ENCODE measurements at regions not wholly inside any gene's neighbourhood (a gene's known extent, or its start where the extent isn't known, plus 50 kb on each side); places are given as distances from the start of the nearest gene placed in this dataset.

DNA sequence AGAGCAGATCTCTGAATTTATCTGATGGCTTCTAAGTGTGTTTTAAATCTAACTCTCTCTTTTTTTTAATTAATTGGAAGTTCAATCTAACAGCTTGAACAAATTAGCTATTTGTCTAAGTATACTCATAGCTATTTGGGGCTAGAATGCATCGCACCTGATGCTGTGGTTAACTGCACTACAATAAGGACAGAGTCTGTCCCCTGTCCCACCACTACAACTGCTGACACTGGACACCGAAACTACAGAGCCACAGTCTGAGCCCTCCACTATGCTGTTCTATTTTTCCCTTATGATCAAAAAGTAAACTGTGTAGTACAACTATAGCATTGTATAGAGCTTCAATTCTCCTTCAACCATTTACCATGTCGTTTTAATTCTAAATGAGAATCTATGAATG, 89.4 kb upstream of the AHR start:
- Mint-ChIP-seq H3K36me3 (ENCODE audit: insufficient read depth, unreplicated experiment) (no peaks in the 10 kb centered on the region), H3K4me3 (ENCODE audit: unreplicated experiment) (no peak overlapping the region), H3K27me3 (ENCODE audit: insufficient read depth, unreplicated experiment) (no peaks in the 10 kb centered on the region), H3K9me3 (ENCODE audit: unreplicated experiment) (no peaks in the 10 kb centered on the region), H3K27ac (ENCODE audit: low read depth, unreplicated experiment) (no peak overlapping the region), H3K4me1 (ENCODE audit: insufficient read depth, unreplicated experiment) (peaks cover 6% of the 10 kb centered on the region)
- no peak for DNase-seq (ENCODE audit: unreplicated experiment)
- BruUV-seq (replicated peaks) = no TSS peak
- TF ChIP-seq, protein P1, sequence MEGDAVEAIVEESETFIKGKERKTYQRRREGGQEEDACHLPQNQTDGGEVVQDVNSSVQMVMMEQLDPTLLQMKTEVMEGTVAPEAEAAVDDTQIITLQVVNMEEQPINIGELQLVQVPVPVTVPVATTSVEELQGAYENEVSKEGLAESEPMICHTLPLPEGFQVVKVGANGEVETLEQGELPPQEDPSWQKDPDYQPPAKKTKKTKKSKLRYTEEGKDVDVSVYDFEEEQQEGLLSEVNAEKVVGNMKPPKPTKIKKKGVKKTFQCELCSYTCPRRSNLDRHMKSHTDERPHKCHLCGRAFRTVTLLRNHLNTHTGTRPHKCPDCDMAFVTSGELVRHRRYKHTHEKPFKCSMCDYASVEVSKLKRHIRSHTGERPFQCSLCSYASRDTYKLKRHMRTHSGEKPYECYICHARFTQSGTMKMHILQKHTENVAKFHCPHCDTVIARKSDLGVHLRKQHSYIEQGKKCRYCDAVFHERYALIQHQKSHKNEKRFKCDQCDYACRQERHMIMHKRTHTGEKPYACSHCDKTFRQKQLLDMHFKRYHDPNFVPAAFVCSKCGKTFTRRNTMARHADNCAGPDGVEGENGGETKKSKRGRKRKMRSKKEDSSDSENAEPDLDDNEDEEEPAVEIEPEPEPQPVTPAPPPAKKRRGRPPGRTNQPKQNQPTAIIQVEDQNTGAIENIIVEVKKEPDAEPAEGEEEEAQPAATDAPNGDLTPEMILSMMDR (IDR thresholded peaks at IDR 0.05; ENCODE audit: unreplicated experiment) = no peak
- POLR2A ChIA-PET = no interaction called here
- intact Hi-C loops (cut with micrococcal nuclease) = no loop called here
- CTCF ChIA-PET = interaction anchor here (0.6 to 0.9 kb wide), 4 partner anchors 18 to 178 kb away, joined by 3 read pairs; no protein-coding TSS in a partner anchor

DNA sequence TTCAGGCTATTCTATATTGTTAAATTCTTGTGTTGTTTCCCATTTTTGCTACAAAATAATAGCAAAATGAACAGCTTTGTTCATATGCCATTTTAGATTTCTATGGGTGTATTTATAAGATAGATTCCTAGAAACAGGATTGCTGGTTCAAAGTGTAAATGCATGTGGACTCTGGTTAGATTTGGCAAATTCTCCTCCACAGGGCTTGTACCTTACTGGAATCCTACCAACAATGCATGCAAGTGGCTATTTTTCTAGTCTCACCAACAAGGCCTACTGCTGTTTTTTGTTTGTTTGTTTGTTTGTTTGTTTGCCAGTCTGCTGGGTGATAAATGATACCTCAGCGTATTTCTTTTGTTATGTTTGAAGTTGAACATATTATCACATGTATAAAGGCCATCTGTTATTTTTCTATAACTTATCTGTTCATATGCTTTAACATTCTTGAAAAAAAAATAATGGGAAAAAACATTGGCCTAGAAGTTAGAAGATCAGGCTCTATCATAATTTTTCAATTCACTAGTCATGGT, 87.1 kb upstream of the AHR start:
- TF ChIP-seq, protein P1 (IDR thresholded peaks at IDR 0.05; ENCODE audit: unreplicated experiment) = no peak
- intact Hi-C loops (cut with micrococcal nuclease) = no loop called here

DNA sequence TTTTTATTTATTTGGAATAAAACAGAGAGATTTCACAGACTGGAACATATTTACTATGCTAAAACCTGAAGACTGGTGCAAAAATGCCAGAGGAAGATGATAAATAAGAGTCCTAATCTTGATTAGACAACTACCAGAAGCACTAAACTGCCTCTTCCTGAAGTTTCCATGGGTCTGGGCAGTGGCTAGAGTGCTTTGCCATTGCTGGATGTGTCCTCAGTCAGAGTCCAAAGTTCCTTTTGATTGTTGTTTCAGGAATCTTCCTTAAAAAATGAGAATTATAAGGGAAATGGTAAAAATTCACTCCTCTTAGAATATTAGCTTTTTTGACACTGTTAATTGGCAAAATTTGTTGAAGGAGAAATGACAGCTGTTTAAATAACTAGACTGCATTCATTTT, 86.3 kb upstream of the AHR start:
- H3K4me1 Mint-ChIP-seq (ENCODE audit: insufficient read depth, unreplicated experiment) = peaks cover 1% of the 10 kb centered on the region
- intact Hi-C loops (cut with micrococcal nuclease) = no loop called here
- H3K27me3 Mint-ChIP-seq (ENCODE audit: insufficient read depth, unreplicated experiment) = no peaks in the 10 kb centered on the region
- POLR2A ChIA-PET = interaction anchor here (0.6 kb wide), 1 partner anchor 16 kb away, joined by 3 read pairs; no protein-coding TSS in a partner anchor
- CTCF ChIA-PET = interaction anchor here (1.0 kb wide), 1 partner anchor 228 kb away, joined by 3 read pairs; no protein-coding TSS in a partner anchor
- BruUV-seq (replicated peaks) = no TSS peak
- TF ChIP-seq, protein P1 (IDR thresholded peaks at IDR 0.05; ENCODE audit: unreplicated experiment) = no peak
- H3K36me3 Mint-ChIP-seq (ENCODE audit: insufficient read depth, unreplicated experiment) = no peaks in the 10 kb centered on the region
- H3K4me3 Mint-ChIP-seq (ENCODE audit: unreplicated experiment) = no peak overlapping the region
- H3K9me3 Mint-ChIP-seq (ENCODE audit: unreplicated experiment) = no peaks in the 10 kb centered on the region
- H3K27ac Mint-ChIP-seq (ENCODE audit: low read depth, unreplicated experiment) = no peak overlapping the region
- DNase-seq (ENCODE audit: unreplicated experiment) = no peak

More for the DNA sequence above, 87.1 kb upstream of the AHR start:
- Mint-ChIP-seq H3K36me3 (ENCODE audit: insufficient read depth, unreplicated experiment) (no peaks in the 10 kb centered on the region), H3K27ac (ENCODE audit: low read depth, unreplicated experiment) (no peak overlapping the region), H3K4me1 (ENCODE audit: insufficient read depth, unreplicated experiment) (peaks cover 6% of the 10 kb centered on the region), H3K27me3 (ENCODE audit: insufficient read depth, unreplicated experiment) (no peaks in the 10 kb centered on the region), H3K9me3 (ENCODE audit: unreplicated experiment) (no peaks in the 10 kb centered on the region), H3K4me3 (ENCODE audit: unreplicated experiment) (no peak overlapping the region)
- POLR2A ChIA-PET = interaction anchor here (0.7 kb wide), 1 partner anchor 17 kb away, joined by 3 read pairs; no protein-coding TSS in a partner anchor
- CTCF ChIA-PET = interaction anchor here (0.5 kb wide), 1 partner anchor 508 kb away, joined by 4 read pairs; no protein-coding TSS in a partner anchor
- no TSS peak for BruUV-seq (replicated peaks)
- DNase-seq (ENCODE audit: unreplicated experiment) = no peak

DNA sequence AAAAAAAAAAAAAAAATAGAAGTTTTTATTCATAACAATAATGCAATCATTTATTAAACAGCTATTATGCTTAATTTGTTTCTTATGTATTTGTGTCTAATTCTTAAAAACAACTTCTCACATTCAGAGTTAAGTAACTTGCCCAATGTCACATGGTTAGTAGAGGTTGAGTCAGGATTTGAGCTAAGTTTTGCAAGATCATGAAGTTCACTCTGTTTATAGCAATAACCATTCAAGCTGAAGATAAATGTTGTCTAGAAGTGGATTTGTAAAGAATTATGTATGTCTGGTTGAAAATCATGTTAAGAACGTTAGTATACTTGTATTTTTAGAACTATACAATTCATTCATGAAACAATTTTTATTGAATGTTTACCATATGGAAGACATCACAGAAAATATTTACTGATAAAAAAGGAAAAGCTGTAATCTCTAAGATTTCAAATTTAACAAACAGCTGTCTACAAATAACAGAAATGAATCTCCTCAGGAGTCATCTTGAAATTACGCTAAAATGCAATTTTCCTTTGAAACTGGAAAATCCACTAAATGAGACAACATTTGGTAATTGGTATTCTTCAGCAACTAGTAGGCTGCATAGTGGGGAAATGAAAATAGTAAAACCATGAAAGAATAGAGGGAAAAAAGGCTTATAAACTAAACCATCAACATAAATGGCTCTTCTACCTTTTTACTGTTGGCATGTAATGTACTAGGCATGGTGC, 70.5 kb upstream of the AHR start:
- TF ChIP-seq, protein P1 (IDR thresholded peaks at IDR 0.05; ENCODE audit: unreplicated experiment) = no peak
- H3K4me3 Mint-ChIP-seq (ENCODE audit: unreplicated experiment) = no peak overlapping the region
- H3K9me3 Mint-ChIP-seq (ENCODE audit: unreplicated experiment) = no peaks in the 10 kb centered on the region
- BruUV-seq (replicated peaks) = no TSS peak
- ChIA-PET CTCF (interaction anchor here (0.7 kb wide), 3 partner anchors 561 to 1615 kb away, joined by 3 to 4 read pairs (median 3); no protein-coding TSS in a partner anchor), POLR2A (interaction anchor here (0.7 to 1.2 kb wide), 2 partner anchors 17 to 107 kb away, joined by 3 to 6 read pairs; no protein-coding TSS in a partner anchor)
- no peak for DNase-seq (ENCODE audit: unreplicated experiment)
- H3K27ac Mint-ChIP-seq (ENCODE audit: low read depth, unreplicated experiment) = no peak overlapping the region
- H3K27me3 Mint-ChIP-seq (ENCODE audit: insufficient read depth, unreplicated experiment) = no peaks in the 10 kb centered on the region
- H3K36me3 Mint-ChIP-seq (ENCODE audit: insufficient read depth, unreplicated experiment) = no peaks in the 10 kb centered on the region
- H3K4me1 Mint-ChIP-seq (ENCODE audit: insufficient read depth, unreplicated experiment) = peaks cover 5% of the 10 kb centered on the region
- intact Hi-C loops (cut with micrococcal nuclease) = no loop called here
